Urinary bladder (tissue), 3 donors: ENCODE measurements at regions not wholly inside any gene's neighbourhood (a gene's known extent, or its start where the extent isn't known, plus 50 kb on each side); places are given as distances from the start of the nearest gene placed in this dataset.
"Not testable (repeated sequence)": the region's sequence is repeated elsewhere in the genome, so short reads cannot be mapped to it uniquely, and the experiment has no call there.

Experiments
- DNase-seq: peaks from one replicate; pipeline ENCODE4 v3.0.0-alpha.2; 2015; ENCODE audit errors: extremely low spot score
- H3K27ac ChIP-seq: one replicate; pipeline ENCODE4 v1.5.1; 2013; ENCODE audit warnings: low read depth, mild to moderate bottlenecking, moderate library complexity
- H3K36me3 ChIP-seq: one replicate; pipeline ENCODE4 v1.6.1; 2013; ENCODE audit warnings: mild to moderate bottlenecking, moderate library complexity; ENCODE audit not compliant: insufficient read depth
- H3K4me1 ChIP-seq: one replicate; pipeline ENCODE4 v1.6.1; 2013; ENCODE audit warnings: mild to moderate bottlenecking, moderate library complexity; ENCODE audit not compliant: insufficient read depth
- H3K4me3 ChIP-seq: one replicate; pipeline ENCODE4 v1.5.1; 2013; ENCODE audit warnings: low read depth, low read length
- WGBS: extraction: QIAGEN DNeasy Blood & Tissue Kit; methylation state at CpG from one replicate; pipeline ENCODE4 v1.1.7; 2013; 5-methylcytosine and 5-hydroxymethylcytosine counted together
- donor health status: healthy with polysubstance abuse.
- donor health status: healthy.

DNA sequence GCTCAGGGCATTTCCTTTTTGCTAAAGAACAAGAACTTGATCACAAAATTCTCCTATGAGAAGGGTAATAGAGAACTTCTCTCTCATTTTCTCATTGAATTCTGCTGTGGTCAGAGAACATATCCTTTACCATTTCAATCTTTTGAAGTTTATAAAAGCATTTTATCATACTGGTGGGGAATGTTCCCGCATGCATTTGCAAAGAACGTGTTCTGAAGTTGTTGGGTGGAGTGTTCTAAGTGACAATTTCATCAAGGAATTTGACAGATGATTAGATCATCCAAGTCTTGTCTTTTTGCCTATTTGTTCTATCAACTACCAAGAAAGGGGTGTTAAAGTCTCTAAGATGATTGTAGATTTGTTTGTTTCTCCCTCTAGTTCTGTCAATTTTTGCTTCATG, 163.4 kb upstream of the FREM1 start:
- DNase-seq = no peak
- no peak overlapping the region for H3K4me3 ChIP-seq
- no peaks in the 10 kb centered on the region for H3K36me3 ChIP-seq
- H3K4me1 ChIP-seq = no peaks in the 10 kb centered on the region
- 71% methylated on average over 2 of the region's 2 CpGs for WGBS
- H3K27ac ChIP-seq = no peak overlapping the region

DNA sequence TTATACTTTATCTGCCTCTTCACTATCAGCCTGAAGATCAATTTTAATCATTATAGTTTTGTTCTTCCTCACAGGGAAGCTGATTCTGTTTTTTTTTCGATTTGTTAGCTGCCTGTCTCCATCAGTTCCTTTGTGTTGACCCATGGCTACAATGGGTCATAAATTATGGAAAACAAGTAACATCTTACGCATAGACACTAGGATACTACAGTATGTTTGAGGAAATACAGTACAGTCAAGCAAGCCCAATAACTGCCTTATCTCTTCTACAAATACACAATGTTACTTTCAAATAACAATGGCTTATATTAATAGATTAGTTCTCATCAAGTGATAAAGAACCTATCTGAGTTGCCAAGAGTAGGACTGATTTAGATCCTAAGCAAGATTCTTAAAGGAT, 160.5 kb upstream of the FREM1 start:
- 40% methylated on average over 2 of the region's 2 CpGs for WGBS
- H3K4me1 ChIP-seq = no peaks in the 10 kb centered on the region
- no peak for DNase-seq
- H3K4me3 ChIP-seq = no peak overlapping the region
- H3K36me3 ChIP-seq = no peaks in the 10 kb centered on the region
- no peak overlapping the region for H3K27ac ChIP-seq

DNA sequence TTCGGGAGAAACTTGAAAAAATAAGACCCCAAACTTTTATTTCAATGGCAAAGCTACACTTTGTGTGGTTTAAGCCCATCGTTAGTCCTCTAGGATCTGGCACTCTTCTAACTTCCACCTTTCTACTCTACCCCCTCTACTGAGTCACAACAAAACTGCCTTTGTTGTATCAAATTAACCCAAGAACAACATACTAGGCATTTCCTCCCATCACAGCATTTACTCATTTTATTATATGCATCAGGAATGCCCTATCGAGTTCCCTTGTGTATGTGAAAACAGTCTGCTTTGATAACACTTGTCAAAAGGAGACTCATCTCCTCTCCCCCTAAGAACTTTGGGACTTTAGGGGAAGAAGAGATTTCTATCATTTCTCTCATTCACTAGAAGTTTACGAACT, 158.9 kb upstream of the FREM1 start:
- Histone ChIP-seq H3K27ac (no peak overlapping the region), H3K36me3 (no peaks in the 10 kb centered on the region), H3K4me1 (no peaks in the 10 kb centered on the region), H3K4me3 (no peak overlapping the region)
- 87% methylated on average over 4 of the region's 4 CpGs for WGBS
- no peak for DNase-seq

DNA sequence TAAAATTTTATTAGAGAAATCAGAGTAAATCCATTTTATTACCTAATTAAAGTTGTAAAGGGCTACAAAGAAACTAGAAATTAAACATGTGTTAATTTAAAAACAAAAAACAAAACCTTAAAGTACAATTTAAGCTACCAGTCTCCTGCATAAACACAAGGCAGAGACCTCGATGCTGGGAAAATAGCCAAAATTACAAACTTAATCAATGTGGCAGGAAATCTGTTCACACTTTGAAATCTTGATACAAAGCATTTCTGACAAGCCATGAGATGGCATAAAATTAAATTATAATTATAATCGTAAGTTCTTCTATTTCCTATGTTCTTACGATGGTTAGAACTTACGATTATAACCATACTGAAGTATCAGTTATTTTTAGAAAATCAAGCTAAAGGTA, 158.0 kb upstream of the FREM1 start:
- DNase-seq = no peak
- 79% methylated on average over 4 of the region's 4 CpGs for WGBS
- H3K27ac ChIP-seq = no peak overlapping the region

DNA sequence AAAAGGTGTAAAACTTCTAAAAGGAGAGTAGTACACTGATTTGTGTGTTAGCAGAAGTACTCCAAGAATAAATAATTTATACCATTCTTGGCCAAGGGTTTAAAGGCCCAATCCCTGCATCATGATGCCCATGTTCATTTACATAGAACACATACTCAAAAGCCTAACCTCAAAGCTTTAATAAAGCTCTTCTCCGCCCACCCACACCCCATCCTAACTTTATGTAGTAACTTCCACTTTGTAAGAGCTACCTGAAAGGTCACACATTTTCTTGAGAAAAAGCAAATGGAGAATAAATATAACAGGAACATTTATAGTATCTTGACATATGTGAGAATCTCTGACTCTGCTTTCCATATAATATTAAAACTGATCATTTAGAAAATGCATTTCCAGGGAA, 148.8 kb upstream of the FREM1 start:
- no peaks in the 10 kb centered on the region for H3K4me1 ChIP-seq
- H3K4me3 ChIP-seq = no peak overlapping the region
- H3K27ac ChIP-seq = no peak overlapping the region
- 92% methylated on average over 1 of the region's 1 CpG for WGBS
- no peak for DNase-seq
- H3K36me3 ChIP-seq = no peaks in the 10 kb centered on the region

More for the DNA sequence above, 158.0 kb upstream of the FREM1 start:
- Histone ChIP-seq H3K36me3 (no peaks in the 10 kb centered on the region), H3K4me3 (no peak overlapping the region), H3K4me1 (no peaks in the 10 kb centered on the region)

DNA sequence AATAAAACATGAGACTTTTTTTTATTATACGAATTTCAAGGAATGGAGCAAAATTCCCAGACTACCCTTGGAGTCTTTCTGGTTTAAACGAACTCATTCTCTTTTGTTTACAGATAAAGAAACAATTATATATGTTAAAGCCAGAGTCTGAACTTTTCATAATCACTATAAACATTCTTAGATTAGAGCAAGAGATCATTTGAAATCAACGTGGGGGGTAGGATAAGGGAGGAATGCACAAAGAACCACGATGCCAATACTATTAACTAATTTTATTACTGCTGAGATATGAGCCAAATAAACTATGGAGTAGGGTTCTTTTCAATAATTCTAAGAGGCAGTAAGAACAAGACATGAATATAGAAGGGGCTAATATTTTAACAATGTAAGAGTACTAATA, 148.0 kb upstream of the FREM1 start:
- no peaks in the 10 kb centered on the region for H3K4me1 ChIP-seq
- H3K4me3 ChIP-seq = no peak overlapping the region
- WGBS = 36% methylated on average over 4 of the region's 4 CpGs
- H3K36me3 ChIP-seq = no peaks in the 10 kb centered on the region
- H3K27ac ChIP-seq = no peak overlapping the region
- DNase-seq = no peak

DNA sequence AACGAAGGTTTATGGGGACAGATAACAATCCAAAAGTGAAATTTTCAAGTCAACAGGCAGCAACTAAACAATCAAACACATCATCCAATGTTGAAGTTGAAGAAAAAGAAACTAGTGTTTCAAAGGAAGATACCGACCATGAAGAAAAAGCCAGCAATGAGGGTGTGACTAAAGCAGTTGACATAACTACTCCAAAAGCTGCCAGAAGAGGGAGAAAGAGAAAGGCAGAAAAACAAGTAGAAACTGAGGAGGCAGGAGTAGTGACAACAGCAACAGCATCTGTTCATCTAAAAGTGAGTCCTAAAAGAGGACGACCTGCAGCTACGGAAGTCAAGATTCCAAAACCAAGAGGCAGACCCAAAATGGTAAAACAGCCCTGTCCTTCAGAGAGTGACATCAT, 145.1 kb upstream of the FREM1 start:
- not testable (repeated sequence) for DNase-seq, H3K27ac ChIP-seq
- WGBS = 57% methylated on average over 4 of the region's 4 CpGs

DNA sequence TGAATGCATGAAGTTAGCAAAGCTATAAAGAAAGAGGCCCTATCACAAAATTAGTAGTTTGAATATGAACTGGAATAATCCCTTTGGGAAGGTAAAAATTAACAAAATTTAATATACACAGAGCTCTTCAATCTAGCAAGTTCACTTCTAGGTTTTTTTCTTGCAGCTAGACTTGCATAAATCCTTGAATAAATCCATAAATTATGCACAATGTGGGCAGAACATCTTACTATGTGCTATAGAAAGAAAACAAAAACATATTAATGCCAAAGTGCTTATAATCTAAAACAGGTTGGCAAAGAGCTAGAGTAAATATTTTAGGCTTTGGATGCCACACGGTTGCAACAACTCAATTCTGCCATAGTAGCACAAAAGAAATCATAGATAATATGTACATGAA, 138.5 kb upstream of the FREM1 start:
- no peaks in the 10 kb centered on the region for H3K4me1 ChIP-seq
- H3K4me3 ChIP-seq = no peak overlapping the region
- 86% methylated on average over 1 of the region's 1 CpG for WGBS
- no peak overlapping the region for H3K27ac ChIP-seq
- DNase-seq = no peak
- no peaks in the 10 kb centered on the region for H3K36me3 ChIP-seq

More for the DNA sequence above, 145.1 kb upstream of the FREM1 start:
- H3K4me1 ChIP-seq, H3K36me3 ChIP-seq, H3K4me3 ChIP-seq: not testable (repeated sequence)

DNA sequence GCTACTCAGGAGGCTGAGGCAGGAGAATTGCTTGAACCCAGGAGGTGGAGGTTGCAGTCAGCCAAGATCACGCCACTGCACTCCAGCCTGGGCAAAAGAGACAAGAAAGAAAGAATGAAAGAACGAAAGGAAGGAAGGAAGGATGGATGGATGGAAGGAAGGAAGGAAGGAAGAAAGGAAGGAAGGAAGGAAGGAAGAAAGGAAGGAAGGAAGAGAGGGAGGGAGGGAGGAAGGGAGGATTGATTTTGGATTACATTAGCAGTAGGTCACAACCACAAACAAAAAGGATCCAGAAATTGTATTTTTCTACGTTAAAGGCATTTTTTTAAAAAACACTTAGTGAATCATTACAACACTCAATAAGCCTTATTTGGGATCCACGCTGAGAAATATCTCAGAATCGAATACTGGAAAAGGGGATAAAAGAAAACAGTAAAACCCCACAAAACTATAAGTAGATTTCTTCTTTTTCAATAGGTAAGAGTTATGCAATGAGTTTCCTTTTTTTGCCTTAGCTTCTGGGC, 136.9 kb upstream of the FREM1 start:
- no peak overlapping the region for H3K27ac ChIP-seq
- DNase-seq = no peak
- H3K36me3 ChIP-seq = no peaks in the 10 kb centered on the region
- WGBS = 91% methylated on average over 5 of the region's 5 CpGs
- H3K4me1 ChIP-seq = no peaks in the 10 kb centered on the region
- no peak overlapping the region for H3K4me3 ChIP-seq

DNA sequence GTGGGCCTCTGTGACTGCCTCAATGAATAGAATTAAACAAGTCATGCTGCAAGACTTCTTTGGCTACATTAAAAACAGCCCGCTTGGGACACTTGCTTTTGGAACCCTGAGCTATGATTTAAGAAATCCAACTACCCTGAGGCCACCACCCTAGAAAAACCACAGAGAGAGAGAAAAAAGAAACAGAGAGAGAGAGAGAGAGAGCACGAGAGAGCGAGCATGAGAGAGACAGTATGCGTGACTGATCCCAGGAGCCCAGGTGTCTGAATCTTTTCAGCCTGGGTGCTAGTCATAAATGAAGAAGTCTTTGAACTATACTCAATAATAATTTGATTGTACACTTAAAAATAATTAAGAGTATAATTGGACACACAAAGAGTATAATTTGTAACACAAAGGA, 123.1 kb upstream of the FREM1 start:
- Histone ChIP-seq H3K27ac (no peak overlapping the region), H3K4me1 (no peaks in the 10 kb centered on the region), H3K4me3 (no peak overlapping the region), H3K36me3 (no peaks in the 10 kb centered on the region)
- DNase-seq = no peak
- WGBS = 98% methylated on average over 4 of the region's 4 CpGs

DNA sequence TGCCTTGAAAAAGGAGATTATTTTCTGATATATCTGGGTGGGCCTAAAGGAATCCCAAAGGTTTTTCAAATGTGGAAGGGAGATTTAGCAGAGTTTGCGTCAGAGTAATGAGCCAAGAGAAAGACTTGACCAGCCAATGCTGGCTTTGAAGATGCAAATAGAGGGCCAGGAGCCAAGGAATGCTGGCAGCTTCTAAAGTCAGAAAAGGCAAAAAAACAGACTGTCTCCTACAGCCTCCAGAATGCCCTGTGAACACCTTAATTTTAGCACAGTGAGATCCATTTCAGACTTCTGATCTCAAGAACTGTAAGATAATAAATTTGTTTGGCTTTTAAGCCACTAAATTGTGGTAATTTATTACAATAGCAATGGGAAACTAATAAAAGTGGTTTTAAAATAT, 122.6 kb upstream of the FREM1 start:
- Histone ChIP-seq H3K4me1 (no peaks in the 10 kb centered on the region), H3K4me3 (no peak overlapping the region), H3K36me3 (no peaks in the 10 kb centered on the region), H3K27ac (no peak overlapping the region)
- WGBS = 83% methylated on average over 1 of the region's 1 CpG
- DNase-seq = no peak

DNA sequence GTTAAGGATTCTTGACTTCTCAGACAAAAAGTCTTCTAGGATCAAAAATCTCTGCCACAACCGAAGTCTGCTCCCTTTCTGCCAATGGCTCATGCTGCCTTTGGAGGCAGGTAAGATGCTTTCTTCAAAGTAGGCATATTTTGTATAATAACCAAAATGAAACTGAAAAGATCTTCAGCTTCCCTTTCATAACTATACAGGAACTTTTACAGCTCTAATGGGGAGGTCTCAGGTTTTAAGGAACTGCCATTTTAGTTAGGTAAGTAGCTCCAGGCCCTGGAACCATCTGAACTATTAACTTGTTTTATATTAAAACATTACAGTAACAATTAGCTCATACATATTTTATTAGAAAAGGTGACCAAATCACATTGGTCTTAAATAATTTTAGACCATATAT, 110.9 kb upstream of the FREM1 start:
- Histone ChIP-seq H3K36me3 (peaks cover 2% of the 10 kb centered on the region), H3K27ac (no peak overlapping the region), H3K4me1 (no peaks in the 10 kb centered on the region), H3K4me3 (no peak overlapping the region)
- WGBS = 81% methylated on average over 1 of the region's 1 CpG
- DNase-seq = no peak

DNA sequence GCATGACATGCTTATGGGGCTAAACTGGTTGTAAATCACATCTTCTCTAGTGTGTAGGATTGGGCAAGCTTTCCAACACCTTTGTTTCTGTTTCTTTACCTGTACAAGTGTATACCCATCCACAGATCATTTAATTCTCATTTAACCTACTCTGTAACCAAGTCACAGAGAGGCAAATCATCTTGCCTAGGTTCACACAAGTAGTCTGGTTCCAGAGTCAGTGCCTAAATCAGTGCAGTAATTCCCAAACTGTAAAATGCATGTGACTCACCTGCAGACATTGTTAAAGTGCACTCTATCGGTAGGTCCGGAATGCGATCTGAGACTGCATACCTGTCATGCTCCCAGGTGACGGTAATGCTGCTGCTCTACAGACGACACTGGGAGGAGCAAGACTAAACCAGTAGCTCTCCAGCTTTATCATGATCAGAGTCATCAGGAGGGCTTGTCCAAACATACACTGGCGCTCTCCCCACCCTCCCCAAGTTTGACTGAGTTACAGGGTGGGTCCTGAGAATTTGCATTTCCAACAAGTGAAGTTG, 107.9 kb upstream of the FREM1 start:
- 90% methylated on average over 6 of the region's 6 CpGs for WGBS
- DNase-seq = no peak
- Histone ChIP-seq H3K36me3 (peaks cover 2% of the 10 kb centered on the region), H3K4me1 (no peaks in the 10 kb centered on the region), H3K27ac (no peak overlapping the region), H3K4me3 (no peak overlapping the region)

DNA sequence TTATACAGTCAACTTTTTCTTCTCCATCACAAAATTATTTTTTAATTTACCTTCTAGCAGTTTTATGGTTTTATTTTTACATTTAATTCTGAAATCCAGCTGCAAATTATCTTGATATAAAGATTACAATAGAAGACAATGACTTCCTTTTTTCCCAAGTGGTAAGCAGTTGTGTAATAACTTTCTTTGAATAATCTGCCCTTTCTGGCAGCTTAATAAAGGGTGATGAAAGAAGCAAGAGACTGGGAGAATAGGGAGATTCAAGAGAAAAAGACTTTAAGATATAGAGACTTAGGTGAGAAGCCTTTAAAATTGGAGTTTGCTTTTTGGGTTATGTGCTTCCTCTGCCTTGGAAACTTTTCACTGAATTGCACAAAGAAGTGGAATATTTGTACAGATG, 100.4 kb upstream of the FREM1 start:
- no peak overlapping the region for H3K4me3 ChIP-seq
- H3K36me3 ChIP-seq = no peaks in the 10 kb centered on the region
- DNase-seq = no peak
- H3K4me1 ChIP-seq = no peaks in the 10 kb centered on the region
- H3K27ac ChIP-seq = no peak overlapping the region

DNA sequence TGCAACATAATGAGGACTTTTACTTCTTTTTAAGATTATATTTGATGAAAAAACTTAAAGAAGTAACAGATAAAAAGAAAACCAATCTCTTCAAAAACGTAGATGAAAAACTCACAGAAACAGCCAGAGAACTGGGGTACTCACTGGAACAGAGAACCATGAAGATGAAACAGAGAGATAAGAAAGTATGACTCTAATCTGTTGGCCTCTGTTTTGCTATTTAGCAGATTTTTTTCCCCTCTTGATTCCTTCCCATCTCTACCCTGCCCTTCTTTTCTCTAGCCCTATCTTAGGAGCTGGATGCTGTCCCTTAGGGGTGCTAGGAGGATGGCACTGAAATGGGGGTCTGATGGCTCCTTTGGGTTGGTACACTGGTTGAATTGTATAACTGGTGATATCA, 97.5 kb upstream of the FREM1 start:
- no peaks in the 10 kb centered on the region for H3K36me3 ChIP-seq
- no peak for DNase-seq
- H3K27ac ChIP-seq = no peak overlapping the region
- H3K4me1 ChIP-seq = no peaks in the 10 kb centered on the region
- 57% methylated on average over 1 of the region's 1 CpG for WGBS
- no peak overlapping the region for H3K4me3 ChIP-seq
